AG09319 (cell line): ENCODE measurements at regions not wholly inside any gene's neighbourhood (a gene's known extent, or its start where the extent isn't known, plus 50 kb on each side); places are given as distances from the start of the nearest gene placed in this dataset.

Experiments used
- DNase-seq: peaks from one replicate; pipeline ENCODE4 v3.0.0-alpha.2; 2010; ENCODE audit warnings: low read depth; ENCODE audit errors: extremely low read depth
- CTCF ChIP-seq: IDR thresholded peaks from 2 replicates; pipeline ENCODE4 v1.5.1; 2011; ENCODE audit warnings: low read depth, mild to moderate bottlenecking, inconsistent platforms, low read length, moderate library complexity

GRCh38 chr3:182601597-182601996, 191.7 kb upstream of the ATP11B start:
- no peak for TF ChIP-seq CTCF
- DNase-seq = no peak

GRCh38 chr3:182603501-182603900, 189.8 kb upstream of the ATP11B start:
- DNase-seq = no peak
- no peak for TF ChIP-seq CTCF

- no peak for DNase-seq
Measured at GRCh38 chr3:182605882-182606611, 187.3 kb upstream of the ATP11B start.

GRCh38 chr3:182606905-182607504, 186.3 kb upstream of the ATP11B start:
- no peak for TF ChIP-seq CTCF
- DNase-seq = no peak

More at GRCh38 chr3:182605882-182606611, 187.3 kb upstream of the ATP11B start:
- TF ChIP-seq CTCF = no peak

GRCh38 chr3:182608832-182609231, 184.5 kb upstream of the ATP11B start:
- no peak for DNase-seq
- TF ChIP-seq CTCF = no peak

- TF ChIP-seq CTCF = no peak
- no peak for DNase-seq
Measured at GRCh38 chr3:182609575-182610156, 183.6 kb upstream of the ATP11B start.

GRCh38 chr3:182612332-182612731, 181.0 kb upstream of the ATP11B start:
- no peak for DNase-seq

More at GRCh38 chr3:182612332-182612731, 181.0 kb upstream of the ATP11B start:
- TF ChIP-seq CTCF = no peak
